Breast epithelium (tissue), 4 donors: ENCODE measurements at regions not wholly inside any gene's neighbourhood (a gene's known extent, or its start where the extent isn't known, plus 50 kb on each side); places are given as distances from the start of the nearest gene placed in this dataset.

Experiments used
- DNase-seq, 2 donors: peaks; one replicate each; pipeline ENCODE4 v3.0.0-alpha.2; 2019; ENCODE audit warnings: low spot score in 2 of 2
- H3K27ac ChIP-seq, 2 donors: fragments of 200-600 bp; sonication (generic) in 1 of 2; one replicate each; pipeline ENCODE4 v1.5.1; 2016 to 2019; ENCODE audit warnings: mild to moderate bottlenecking in 1 of 2
- H3K27me3 ChIP-seq, 2 donors: fragments of 200-600 bp; sonication (generic) in 1 of 2; one replicate each; pipeline versions ENCODE4 v1.5.1 to v1.6.0; 2017 to 2019; ENCODE audit warnings: control low read depth in 1 of 2, mild to moderate bottlenecking in 1 of 2
- H3K36me3 ChIP-seq: fragments of 200-600 bp; one replicate; pipeline ENCODE4 v1.5.1; 2019
- H3K4me1 ChIP-seq, 2 donors: fragments of 200-600 bp; sonication (generic); one replicate each; pipeline ENCODE4 v1.5.1; 2016 to 2019; ENCODE audit warnings: control low read depth in 1 of 2
- H3K4me3 ChIP-seq, 3 donors: fragments of 200-600 bp; sonication (generic); 1 replicate in 2 of 3; 2 replicates in 1 of 3; pipeline ENCODE4 v1.5.1; 2016 to 2019; ENCODE audit warnings: mild to moderate bottlenecking in 3 of 3, moderate library complexity in 2 of 3
- H3K9me3 ChIP-seq, 2 donors: fragments of 200-600 bp; sonication (generic) in 1 of 2; one replicate each; pipeline ENCODE4 v1.5.1; 2016 to 2019; ENCODE audit warnings: control low read depth in 1 of 2
- POLR2A ChIP-seq: fragments of 450-650 bp; IDR thresholded peaks from one replicate; pipeline ENCODE4 v1.6.1; 2016; ENCODE audit warnings: antibody characterized with exemption, mild to moderate bottlenecking, moderate library complexity
- POLR2AphosphoS5 ChIP-seq, 3 donors: sonication (generic); formaldehyde crosslinking; IDR thresholded peaks; one replicate each; pipeline ENCODE4 v1.6.1; 2017; ENCODE audit warnings: antibody characterized with exemption in 3 of 3
- intact Hi-C: fragments of 100-400 bp; cut with DNase I; formaldehyde crosslinking; loops from one replicate; pipeline ENCODE4 v1.15.1; 2023; ENCODE audit warnings: low total_unique reads
- TF ChIP-seq, protein P1 (sequence below), 3 donors: fragments of 450-650 bp; IDR thresholded peaks; one replicate each; pipeline ENCODE4 v1.5.1; 2016 to 2017; ENCODE audit warnings: antibody characterized with exemption in 3 of 3, mild to moderate bottlenecking in 3 of 3, moderate library complexity in 3 of 3

DNA sequence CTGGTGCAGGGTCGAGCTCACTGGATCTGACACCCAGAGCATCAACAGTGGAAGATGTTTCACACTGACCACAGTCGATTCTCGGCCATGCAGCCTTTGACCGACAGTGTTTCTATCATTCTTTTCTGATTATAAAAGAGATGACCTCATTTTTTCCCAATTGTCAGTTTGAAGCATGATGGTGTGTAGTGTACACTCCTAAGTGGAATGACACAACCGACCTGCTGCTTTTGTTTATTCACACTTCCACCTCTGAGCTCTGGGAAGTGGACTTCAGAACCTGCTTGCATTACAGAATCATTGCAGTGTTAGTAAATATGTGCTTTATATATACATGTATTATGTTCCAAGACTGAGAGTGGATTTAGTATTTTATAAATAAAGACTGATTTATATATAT is 128.6 kb downstream of the IRX2 start:
- no peak overlapping the region for H3K27ac ChIP-seq
- TF ChIP-seq POLR2A = no peak
- TF ChIP-seq, protein P1, sequence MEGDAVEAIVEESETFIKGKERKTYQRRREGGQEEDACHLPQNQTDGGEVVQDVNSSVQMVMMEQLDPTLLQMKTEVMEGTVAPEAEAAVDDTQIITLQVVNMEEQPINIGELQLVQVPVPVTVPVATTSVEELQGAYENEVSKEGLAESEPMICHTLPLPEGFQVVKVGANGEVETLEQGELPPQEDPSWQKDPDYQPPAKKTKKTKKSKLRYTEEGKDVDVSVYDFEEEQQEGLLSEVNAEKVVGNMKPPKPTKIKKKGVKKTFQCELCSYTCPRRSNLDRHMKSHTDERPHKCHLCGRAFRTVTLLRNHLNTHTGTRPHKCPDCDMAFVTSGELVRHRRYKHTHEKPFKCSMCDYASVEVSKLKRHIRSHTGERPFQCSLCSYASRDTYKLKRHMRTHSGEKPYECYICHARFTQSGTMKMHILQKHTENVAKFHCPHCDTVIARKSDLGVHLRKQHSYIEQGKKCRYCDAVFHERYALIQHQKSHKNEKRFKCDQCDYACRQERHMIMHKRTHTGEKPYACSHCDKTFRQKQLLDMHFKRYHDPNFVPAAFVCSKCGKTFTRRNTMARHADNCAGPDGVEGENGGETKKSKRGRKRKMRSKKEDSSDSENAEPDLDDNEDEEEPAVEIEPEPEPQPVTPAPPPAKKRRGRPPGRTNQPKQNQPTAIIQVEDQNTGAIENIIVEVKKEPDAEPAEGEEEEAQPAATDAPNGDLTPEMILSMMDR (IDR thresholded peaks at IDR 0.05) = no peak
- TF ChIP-seq POLR2AphosphoS5 (IDR thresholded peaks at IDR 0.05) = no peak
- H3K4me3 ChIP-seq = no peak overlapping the region
- no peaks in the 10 kb centered on the region for H3K27me3 ChIP-seq
- H3K4me1 ChIP-seq = no peaks in the 10 kb centered on the region
- no peaks in the 10 kb centered on the region for H3K36me3 ChIP-seq
- peaks cover 0 to 3% of the 10 kb centered on the region in 2 donors for H3K9me3 ChIP-seq
- intact Hi-C loops = no loop called here
- DNase-seq = no peak

DNA sequence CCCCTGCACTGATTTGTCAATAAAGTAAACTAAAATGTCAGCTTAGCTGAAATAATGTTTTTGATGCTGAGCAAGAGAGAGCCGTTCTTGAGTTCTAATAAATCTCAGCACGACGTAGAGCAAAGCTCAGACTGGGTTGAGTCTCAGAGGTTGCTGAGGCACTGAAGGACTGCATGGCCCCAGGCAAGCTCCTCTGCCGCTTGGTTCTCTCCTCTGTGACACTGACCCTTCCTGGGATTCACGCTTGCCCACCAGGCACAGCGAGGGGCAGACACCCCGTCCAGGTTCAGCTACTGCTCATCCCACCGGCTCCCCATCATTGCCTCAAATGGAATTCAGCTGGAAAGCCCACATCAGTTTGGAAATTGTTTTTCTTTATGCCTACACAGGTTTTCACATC is 129.8 kb downstream of the IRX2 start:
- H3K27ac ChIP-seq = no peak overlapping the region
- intact Hi-C loops = no loop called here

DNA sequence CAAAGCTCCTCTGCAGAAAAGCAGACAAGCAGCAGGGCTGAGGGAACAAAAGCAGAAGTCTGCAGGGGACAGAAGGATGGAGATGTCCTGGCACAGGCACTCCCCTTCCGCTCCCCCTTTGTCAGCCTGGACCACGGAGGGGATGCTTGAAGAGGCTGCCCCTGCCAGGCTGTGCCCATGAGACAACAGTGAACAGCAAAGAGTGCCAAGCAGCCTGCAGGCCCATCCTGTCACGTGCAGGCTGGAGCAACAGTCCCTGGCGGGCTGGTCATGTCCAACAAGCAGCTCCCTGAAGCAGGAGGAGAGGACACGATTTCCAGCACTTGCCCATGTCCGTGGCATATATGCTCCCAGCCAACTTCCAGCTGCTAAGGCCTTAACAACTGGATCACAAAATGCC is 132.3 kb downstream of the IRX2 start:
- Histone ChIP-seq H3K36me3 (no peaks in the 10 kb centered on the region), H3K9me3 (peaks cover 3 to 11% of the 10 kb centered on the region in 2 donors), H3K27me3 (no peaks in the 10 kb centered on the region), H3K27ac (no peak overlapping the region), H3K4me1 (no peaks in the 10 kb centered on the region), H3K4me3 (no peak overlapping the region)
- intact Hi-C loops = no loop called here
- TF ChIP-seq, protein P1 (IDR thresholded peaks at IDR 0.05) = no peak
- TF ChIP-seq POLR2AphosphoS5 (IDR thresholded peaks at IDR 0.05) (no peak), POLR2A (no peak)
- DNase-seq = no peak

More for the DNA sequence above, 129.8 kb downstream of the IRX2 start:
- no peaks in the 10 kb centered on the region for H3K27me3 ChIP-seq
- H3K4me3 ChIP-seq = no peak overlapping the region
- H3K9me3 ChIP-seq = peaks cover under 1 to 3% of the 10 kb centered on the region in 2 donors
- no peak for DNase-seq
- no peaks in the 10 kb centered on the region for H3K36me3 ChIP-seq
- TF ChIP-seq, protein P1 (IDR thresholded peaks at IDR 0.05) = no peak
- no peak for TF ChIP-seq POLR2AphosphoS5 (IDR thresholded peaks at IDR 0.05)
- TF ChIP-seq POLR2A = no peak
- H3K4me1 ChIP-seq = no peaks in the 10 kb centered on the region

DNA sequence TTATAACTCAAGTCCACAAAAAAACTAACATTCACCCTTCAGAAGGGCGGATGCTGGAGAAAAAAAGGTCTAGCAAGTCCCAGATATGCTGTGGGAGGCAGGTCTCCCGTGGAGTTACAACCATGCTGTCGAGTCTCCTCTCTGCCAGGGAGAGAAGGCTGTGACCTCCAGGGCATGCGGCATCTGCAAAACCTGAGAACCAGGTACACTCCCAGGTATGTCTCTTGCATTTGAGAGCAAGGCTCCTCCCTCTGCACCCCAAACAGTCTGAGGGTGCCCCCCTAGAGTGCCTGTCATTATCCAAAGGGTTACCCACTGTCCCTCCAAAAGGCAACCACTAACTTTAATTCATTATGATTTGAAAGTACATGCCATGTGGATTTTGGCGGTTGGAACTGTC is 134.0 kb downstream of the IRX2 start:
- Histone ChIP-seq H3K27ac (no peak overlapping the region), H3K27me3 (no peaks in the 10 kb centered on the region), H3K36me3 (no peaks in the 10 kb centered on the region), H3K4me1 (no peaks in the 10 kb centered on the region), H3K9me3 (peaks cover 3 to 11% of the 10 kb centered on the region in 2 donors), H3K4me3 (no peak overlapping the region)
- DNase-seq = no peak
- TF ChIP-seq POLR2AphosphoS5 (IDR thresholded peaks at IDR 0.05) (no peak), POLR2A (no peak)
- TF ChIP-seq, protein P1 (IDR thresholded peaks at IDR 0.05) = no peak
- intact Hi-C loops = no loop called here

DNA sequence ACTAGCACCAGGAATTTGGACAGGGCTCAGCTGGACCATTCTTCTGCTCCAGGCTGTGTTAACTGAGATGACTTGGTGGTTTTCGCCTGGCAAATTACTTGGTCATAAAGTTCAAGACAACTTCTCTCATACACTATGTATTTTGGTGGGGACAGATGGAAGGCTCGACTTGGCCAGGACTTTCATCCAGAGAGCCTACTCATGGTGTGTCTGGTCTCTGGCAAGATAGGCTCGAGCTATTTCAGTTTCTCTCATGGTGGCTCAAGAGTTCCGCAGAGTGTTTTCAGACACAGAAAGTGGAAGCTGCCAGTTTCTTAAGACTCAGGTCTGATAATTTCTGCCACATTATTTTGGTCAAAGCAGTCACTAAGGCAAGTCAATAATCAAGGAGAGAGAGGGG is 135.6 kb downstream of the IRX2 start:
- intact Hi-C loops = no loop called here
- Histone ChIP-seq H3K9me3 (peaks cover 3 to 11% of the 10 kb centered on the region in 2 donors), H3K4me1 (no peaks in the 10 kb centered on the region), H3K36me3 (no peaks in the 10 kb centered on the region), H3K27ac (no peak overlapping the region), H3K4me3 (no peak overlapping the region), H3K27me3 (no peaks in the 10 kb centered on the region)
- no peak for TF ChIP-seq POLR2AphosphoS5 (IDR thresholded peaks at IDR 0.05)
- no peak for DNase-seq

DNA sequence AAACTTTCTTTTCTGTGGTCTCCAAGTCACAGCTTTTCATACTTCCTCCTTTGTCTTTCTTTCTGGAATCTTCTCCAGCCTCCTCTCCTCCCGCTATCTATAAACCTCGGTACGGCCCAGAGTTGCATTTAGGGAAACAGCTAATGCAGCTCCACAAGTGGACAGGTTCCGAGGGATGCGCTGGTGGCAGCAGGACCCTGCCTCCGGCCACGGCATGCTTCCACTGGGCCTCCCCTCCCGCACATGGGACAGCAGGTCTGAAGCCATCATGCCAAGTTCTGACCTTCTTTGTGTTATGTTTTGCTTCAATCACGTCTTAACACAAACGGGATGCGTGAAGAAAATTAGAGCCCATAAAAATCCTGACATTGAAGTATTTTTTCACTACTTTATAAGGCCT is 136.9 kb downstream of the IRX2 start:
- no peaks in the 10 kb centered on the region for H3K4me1 ChIP-seq
- H3K27me3 ChIP-seq = no peaks in the 10 kb centered on the region

More for the DNA sequence above, 136.9 kb downstream of the IRX2 start:
- Histone ChIP-seq H3K4me3 (no peak overlapping the region), H3K27ac (no peak overlapping the region), H3K9me3 (peaks cover 0 to 11% of the 10 kb centered on the region in 2 donors), H3K36me3 (no peaks in the 10 kb centered on the region)
- DNase-seq = no peak
- TF ChIP-seq, protein P1 (IDR thresholded peaks at IDR 0.05) = no peak
- TF ChIP-seq POLR2A (no peak), POLR2AphosphoS5 (IDR thresholded peaks at IDR 0.05) (no peak)
- intact Hi-C loops = no loop called here
